PC-9 (cell line): ENCODE measurements at regions not wholly inside any gene's neighbourhood (a gene's known extent, or its start where the extent isn't known, plus 50 kb on each side); places are given as distances from the start of the nearest gene placed in this dataset.

Source experiments
- BruUV-seq: library from RNA; stranded (reverse); fragments of 400-500 nt; replicated peaks from 2 replicates; lab custom pipeline; 2021; lab: Mats Ljungman, UMichigan
- CTCF ChIA-PET: fragments of 300-600 bp; sonication (Branson Sonifier 250); formaldehyde crosslinking; loops from one replicate; lab custom pipeline; 2022; ENCODE audit warnings: antibody characterized with exemption; lab: Charles Lee
- POLR2A ChIA-PET: fragments of 300-600 bp; sonication (Branson Sonifier 250); formaldehyde crosslinking; loops from one replicate; lab custom pipeline; 2022; ENCODE audit warnings: antibody characterized with exemption; ENCODE audit not compliant: unreplicated experiment; lab: Charles Lee
- DNase-seq, 2 experiments: peaks; one replicate each; pipeline versions ENCODE4 v3.0.0 to v3.0.0-alpha.2; 2015 to 2022; ENCODE audit warnings: mixed read lengths in 1 of 2
- H2AFZ ChIP-seq: fragments of 200-600 bp; sonication (generic); 2 replicates; pipeline ENCODE4 v1.8.1; 2017; ENCODE audit warnings: antibody characterized with exemption
- H3F3A ChIP-seq: fragments of 200-600 bp; sonication (generic); 2 replicates; pipeline ENCODE4 v1.8.1; 2017; ENCODE audit warnings: antibody characterized with exemption, mild to moderate bottlenecking, low read depth; ENCODE audit not compliant: insufficient read depth
- H3K27ac ChIP-seq: fragments of 200-600 bp; sonication (generic); 2 replicates; pipeline ENCODE4 v1.6.1; 2016; ENCODE audit warnings: mixed run types
- H3K27me3 ChIP-seq: fragments of 200-600 bp; sonication (generic); 2 replicates; pipeline ENCODE4 v1.6.1; 2016; ENCODE audit warnings: low read depth, mixed run types; ENCODE audit not compliant: insufficient read depth
- H3K36me3 ChIP-seq: fragments of 200-600 bp; sonication (generic); 2 replicates; pipeline ENCODE4 v1.6.1; 2016; ENCODE audit warnings: low read depth, mixed run types
- H3K4me1 ChIP-seq: fragments of 200-600 bp; sonication (generic); replicated peaks from 2 replicates; pipeline ENCODE4 v1.6.1; 2016; ENCODE audit warnings: mixed run types; ENCODE audit not compliant: insufficient read depth
- H3K4me2 ChIP-seq: fragments of 200-600 bp; sonication (generic); 2 replicates; pipeline ENCODE4 v1.6.1; 2017; ENCODE audit warnings: mixed run types
- H3K4me3 ChIP-seq: fragments of 200-600 bp; sonication (generic); 2 replicates; pipeline ENCODE4 v1.6.1; 2016; ENCODE audit warnings: mixed run types
- H3K79me2 ChIP-seq: fragments of 200-600 bp; sonication (generic); 2 replicates; pipeline ENCODE4 v1.6.1; 2017; ENCODE audit warnings: low read depth, mixed run types
- H3K9me2 ChIP-seq: fragments of 200-600 bp; sonication (generic); 2 replicates; pipeline ENCODE4 v1.8.1; 2017; ENCODE audit warnings: mild to moderate bottlenecking; ENCODE audit not compliant: insufficient read depth
- H3K9me3 ChIP-seq: fragments of 200-600 bp; sonication (generic); 2 replicates; pipeline ENCODE4 v1.8.1; 2016; ENCODE audit warnings: low read depth; ENCODE audit not compliant: insufficient read depth
- H4K20me1 ChIP-seq: fragments of 200-600 bp; sonication (generic); 2 replicates; pipeline ENCODE4 v1.8.1; 2017; ENCODE audit not compliant: insufficient read depth
- CTCF ChIP-seq: fragments of 200-600 bp; sonication (generic); conservative IDR thresholded peaks from 2 replicates; pipeline ENCODE4 v1.6.1; 2017; ENCODE audit warnings: mixed run types, antibody characterized with exemption, mild to moderate bottlenecking, moderate library complexity
- EZH2 ChIP-seq: fragments of 200-600 bp; sonication (generic); IDR thresholded peaks from 2 replicates; pipeline ENCODE4 v1.8.0; 2017; ENCODE audit warnings: antibody characterized with exemption, low read depth
- intact Hi-C: fragments of 100-400 bp; cut with micrococcal nuclease; formaldehyde crosslinking; loops from one replicate; pipeline ENCODE4 v1.10.0; 2022; ENCODE audit not compliant: unreplicated experiment

GRCh38 chr14:28220391-28220790 is 546.2 kb upstream of the FOXG1 start:
- Histone ChIP-seq H3K4me3 (no peak overlapping the region), H3K4me1 (no peaks in the 10 kb centered on the region), H3K9me2 (no peaks in the 10 kb centered on the region), H3K9me3 (no peaks in the 10 kb centered on the region), H3F3A (no peaks in the 10 kb centered on the region), H3K27me3 (no peaks in the 10 kb centered on the region), H3K4me2 (no peak overlapping the region), H2AFZ (no peak overlapping the region), H3K36me3 (no peaks in the 10 kb centered on the region), H3K79me2 (no peaks in the 10 kb centered on the region), H3K27ac (no peak overlapping the region), H4K20me1 (no peaks in the 10 kb centered on the region)
- TF ChIP-seq EZH2 (no peak), CTCF (no peak)
- intact Hi-C loops: no loop called here
- ChIA-PET CTCF (no interaction called here), POLR2A (no interaction called here)
- no peak for DNase-seq
- no TSS peak for BruUV-seq

- no peak for DNase-seq
- no peaks in the 10 kb centered on the region for H3K27me3 ChIP-seq
- ChIA-PET CTCF (no interaction called here), POLR2A (no interaction called here)
- H3K79me2 ChIP-seq: no peaks in the 10 kb centered on the region
- H4K20me1 ChIP-seq: no peaks in the 10 kb centered on the region
- H3K36me3 ChIP-seq: no peaks in the 10 kb centered on the region
- no peaks in the 10 kb centered on the region for H3K9me2 ChIP-seq
- no peak overlapping the region for H3K4me2 ChIP-seq
- no peaks in the 10 kb centered on the region for H3K9me3 ChIP-seq
- BruUV-seq: no TSS peak
- intact Hi-C loops: no loop called here
- no peak overlapping the region for H3K27ac ChIP-seq
- no peaks in the 10 kb centered on the region for H3K4me1 ChIP-seq
- TF ChIP-seq EZH2 (no peak), CTCF (no peak)
- H2AFZ ChIP-seq: no peak overlapping the region
- H3F3A ChIP-seq: no peaks in the 10 kb centered on the region
- no peak overlapping the region for H3K4me3 ChIP-seq
These were observed 525.7 kb upstream of the FOXG1 start for GRCh38 chr14:28240909-28241308.

- intact Hi-C loops: no loop called here
- POLR2A ChIA-PET: no interaction called here
- H3K27ac ChIP-seq: no peak overlapping the region
These were observed 523.7 kb upstream of the FOXG1 start for GRCh38 chr14:28242895-28243294.

More at GRCh38 chr14:28242895-28243294, 523.7 kb upstream of the FOXG1 start:
- no peaks in the 10 kb centered on the region for H3K27me3 ChIP-seq
- BruUV-seq: no TSS peak
- no peaks in the 10 kb centered on the region for H3K79me2 ChIP-seq
- DNase-seq: no peak
- TF ChIP-seq CTCF (no peak), EZH2 (no peak)
- no peak overlapping the region for H3K4me2 ChIP-seq
- H3F3A ChIP-seq: no peaks in the 10 kb centered on the region
- no peaks in the 10 kb centered on the region for H3K36me3 ChIP-seq
- H3K4me1 ChIP-seq: no peaks in the 10 kb centered on the region
- H3K4me3 ChIP-seq: no peak overlapping the region
- H3K9me3 ChIP-seq: no peaks in the 10 kb centered on the region
- no peak overlapping the region for H2AFZ ChIP-seq
- H3K9me2 ChIP-seq: no peaks in the 10 kb centered on the region
- CTCF ChIA-PET: no interaction called here
- no peaks in the 10 kb centered on the region for H4K20me1 ChIP-seq
